MCF 10A (cell line): ENCODE measurements at regions not wholly inside any gene's neighbourhood (a gene's known extent, or its start where the extent isn't known, plus 50 kb on each side); places are given as distances from the start of the nearest gene placed in this dataset.
"Not testable (repeated sequence)": the region's sequence is repeated elsewhere in the genome, so short reads cannot be mapped to it uniquely, and the experiment has no call there.

ENCODE experiments used
- BruUV-seq: library from RNA; stranded (reverse); fragments of 400-500 nt; replicated peaks from 2 replicates; lab custom pipeline; 2021; lab: Mats Ljungman, UMichigan
- CTCF ChIA-PET: fragments of 300-600 bp; sonication (Branson Sonifier 250); formaldehyde crosslinking; extraction: SDS; loops from one replicate; lab custom pipeline; 2021; ENCODE audit warnings: antibody characterized with exemption, inconsistent platforms; lab: Yijun Ruan, JAX
- POLR2A ChIA-PET: fragments of 300-600, 350-650 bp; sonication (Branson Sonifier 250); formaldehyde crosslinking; extraction: SDS; loops from one replicate; lab custom pipeline; 2020; ENCODE audit warnings: antibody characterized with exemption, inconsistent platforms; lab: Yijun Ruan, JAX
- DNase-seq: peaks from one replicate; pipeline ENCODE4 v3.0.0-alpha.2; 2018; ENCODE audit not compliant: unreplicated experiment
- H3K27ac Mint-ChIP-seq: one replicate; pipeline ENCODE4 v1.8.0; 2022; ENCODE audit warnings: mild to moderate bottlenecking, low read depth, mixed read lengths; ENCODE audit not compliant: unreplicated experiment
- H3K27me3 Mint-ChIP-seq: one replicate; pipeline ENCODE4 v1.8.0; 2022; ENCODE audit warnings: mixed read lengths; ENCODE audit not compliant: insufficient read depth, unreplicated experiment
- H3K36me3 Mint-ChIP-seq: one replicate; pipeline ENCODE4 v1.8.0; 2022; ENCODE audit warnings: mild to moderate bottlenecking, moderate library complexity, mixed read lengths; ENCODE audit not compliant: insufficient read depth, unreplicated experiment
- H3K4me1 Mint-ChIP-seq: one replicate; pipeline ENCODE4 v1.8.0; 2022; ENCODE audit warnings: mixed read lengths; ENCODE audit not compliant: insufficient read depth, unreplicated experiment
- H3K4me3 Mint-ChIP-seq: one replicate; pipeline ENCODE4 v1.8.0; 2022; ENCODE audit warnings: mild to moderate bottlenecking, moderate library complexity, mixed read lengths; ENCODE audit not compliant: unreplicated experiment
- H3K9me3 Mint-ChIP-seq: one replicate; pipeline ENCODE4 v1.8.0; 2022; ENCODE audit warnings: mixed read lengths; ENCODE audit not compliant: unreplicated experiment
- intact Hi-C: fragments of 100-400 bp; cut with micrococcal nuclease; formaldehyde crosslinking; loops from 2 replicates; pipeline ENCODE4 v1.14.1; 2022
- TF ChIP-seq, protein P1 (sequence below): fragments of 200-600 bp; IDR thresholded peaks from one replicate; pipeline ENCODE4 v1.8.0; 2022; ENCODE audit warnings: antibody characterized with exemption, mild to moderate bottlenecking; ENCODE audit not compliant: unreplicated experiment

DNA sequence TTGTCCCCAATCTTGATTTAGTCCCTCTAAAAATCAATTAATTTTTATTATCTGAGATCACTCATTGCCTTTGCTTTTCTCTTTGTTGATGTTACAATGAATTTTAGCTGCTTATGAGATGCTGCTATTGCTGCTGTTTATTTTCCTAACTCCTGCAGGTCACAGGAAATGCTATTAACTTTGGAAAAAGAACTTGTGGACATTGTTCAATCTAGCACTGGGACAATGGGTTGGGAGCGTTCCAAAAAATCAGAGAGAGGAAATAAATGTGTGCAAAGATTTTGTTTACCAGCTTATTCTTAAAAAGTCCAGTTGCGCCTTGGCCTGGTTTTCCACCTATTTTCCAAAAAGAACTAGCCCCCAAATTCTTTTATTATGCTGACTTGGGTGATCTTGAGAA is 268.3 kb downstream of the PTH2R start:
- Mint-ChIP-seq H3K9me3 (no peaks in the 10 kb centered on the region), H3K4me3 (no peak overlapping the region), H3K27me3 (no peaks in the 10 kb centered on the region), H3K36me3 (no peaks in the 10 kb centered on the region), H3K27ac (no peak overlapping the region), H3K4me1 (no peaks in the 10 kb centered on the region)
- TF ChIP-seq, protein P1, sequence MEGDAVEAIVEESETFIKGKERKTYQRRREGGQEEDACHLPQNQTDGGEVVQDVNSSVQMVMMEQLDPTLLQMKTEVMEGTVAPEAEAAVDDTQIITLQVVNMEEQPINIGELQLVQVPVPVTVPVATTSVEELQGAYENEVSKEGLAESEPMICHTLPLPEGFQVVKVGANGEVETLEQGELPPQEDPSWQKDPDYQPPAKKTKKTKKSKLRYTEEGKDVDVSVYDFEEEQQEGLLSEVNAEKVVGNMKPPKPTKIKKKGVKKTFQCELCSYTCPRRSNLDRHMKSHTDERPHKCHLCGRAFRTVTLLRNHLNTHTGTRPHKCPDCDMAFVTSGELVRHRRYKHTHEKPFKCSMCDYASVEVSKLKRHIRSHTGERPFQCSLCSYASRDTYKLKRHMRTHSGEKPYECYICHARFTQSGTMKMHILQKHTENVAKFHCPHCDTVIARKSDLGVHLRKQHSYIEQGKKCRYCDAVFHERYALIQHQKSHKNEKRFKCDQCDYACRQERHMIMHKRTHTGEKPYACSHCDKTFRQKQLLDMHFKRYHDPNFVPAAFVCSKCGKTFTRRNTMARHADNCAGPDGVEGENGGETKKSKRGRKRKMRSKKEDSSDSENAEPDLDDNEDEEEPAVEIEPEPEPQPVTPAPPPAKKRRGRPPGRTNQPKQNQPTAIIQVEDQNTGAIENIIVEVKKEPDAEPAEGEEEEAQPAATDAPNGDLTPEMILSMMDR: no peak
- no TSS peak for BruUV-seq
- intact Hi-C loops: no loop called here
- ChIA-PET CTCF (no interaction called here), POLR2A (interaction anchor here (0.7 kb wide), 1 partner anchor 332 kb away, joined by 3 read pairs; no protein-coding TSS in a partner anchor)
- no peak for DNase-seq

DNA sequence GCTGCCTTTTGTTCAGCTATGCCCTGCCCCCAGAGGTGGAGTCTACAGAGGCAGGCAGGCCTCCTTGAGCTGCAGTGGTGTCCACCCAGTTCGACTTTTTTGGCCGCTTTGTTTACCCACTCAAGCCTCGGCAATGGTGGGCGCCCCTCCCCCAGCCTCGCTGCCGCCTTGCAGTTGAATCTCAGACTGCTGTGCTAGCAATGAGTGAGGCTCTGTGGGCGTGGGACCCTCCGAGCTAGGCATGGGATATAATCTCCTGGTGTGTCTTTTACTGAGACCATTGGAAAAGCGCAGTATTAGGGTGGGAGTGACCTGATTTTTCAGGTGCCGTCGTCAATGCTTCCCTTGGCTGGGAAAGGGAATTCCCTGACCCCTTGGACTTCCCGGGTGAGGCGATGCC is 279.3 kb downstream of the PTH2R start:
- peaks cover 11% of the 10 kb centered on the region for H3K27me3 Mint-ChIP-seq
- H3K27ac Mint-ChIP-seq, POLR2A ChIA-PET, H3K4me3 Mint-ChIP-seq, CTCF ChIA-PET, H3K36me3 Mint-ChIP-seq, BruUV-seq, H3K4me1 Mint-ChIP-seq, intact Hi-C loops, H3K9me3 Mint-ChIP-seq, DNase-seq: not testable (repeated sequence)

DNA sequence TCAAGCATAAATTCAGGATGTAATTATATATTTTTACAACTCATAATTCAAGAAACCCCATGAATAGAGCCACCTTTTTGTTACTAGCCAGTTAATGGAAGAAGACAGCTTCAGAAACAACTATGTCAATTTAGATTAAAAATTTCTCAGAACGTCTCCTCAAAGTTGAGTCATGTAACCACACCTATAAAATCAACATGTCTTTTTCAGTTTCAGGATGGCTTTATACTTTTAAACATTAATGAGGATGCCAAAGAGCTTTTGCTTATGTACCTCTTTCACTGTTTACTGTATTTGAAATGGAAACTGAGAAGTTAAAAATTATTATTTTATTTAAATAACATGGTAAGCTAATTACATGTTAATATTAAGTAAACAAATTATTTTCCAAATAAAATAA is 280.1 kb downstream of the PTH2R start:
- no TSS peak for BruUV-seq
- H3K9me3 Mint-ChIP-seq: peaks cover 7% of the 10 kb centered on the region
- DNase-seq: no peak
- H3K27ac Mint-ChIP-seq: no peak overlapping the region
- TF ChIP-seq, protein P1: no peak
- POLR2A ChIA-PET: no interaction called here
- no peaks in the 10 kb centered on the region for H3K36me3 Mint-ChIP-seq
- peaks cover 11% of the 10 kb centered on the region for H3K27me3 Mint-ChIP-seq
- CTCF ChIA-PET: no interaction called here
- no peak overlapping the region for H3K4me3 Mint-ChIP-seq
- no peaks in the 10 kb centered on the region for H3K4me1 Mint-ChIP-seq
- intact Hi-C loops: no loop called here

DNA sequence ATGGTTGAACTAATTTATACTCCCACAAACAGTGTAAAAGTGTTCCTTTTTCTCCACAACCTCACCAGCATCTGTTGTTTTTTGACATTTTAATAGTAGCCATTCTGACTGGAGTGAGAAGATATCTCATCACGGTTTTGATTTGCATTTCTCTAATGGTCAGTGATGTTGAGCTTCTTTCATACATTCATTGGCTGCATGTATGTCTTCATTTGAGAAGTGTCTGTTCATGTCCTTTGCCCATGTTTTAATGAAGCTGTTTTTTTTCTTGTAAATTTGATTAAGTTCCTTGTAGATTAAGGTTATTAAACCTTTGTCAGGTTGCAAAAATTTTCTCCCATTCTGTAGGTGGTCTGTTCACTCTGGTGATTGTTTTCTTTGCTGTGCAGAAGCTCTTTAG is 281.1 kb downstream of the PTH2R start:
- BruUV-seq, H3K9me3 Mint-ChIP-seq, H3K4me1 Mint-ChIP-seq, H3K27ac Mint-ChIP-seq, DNase-seq, intact Hi-C loops, H3K36me3 Mint-ChIP-seq, H3K4me3 Mint-ChIP-seq, CTCF ChIA-PET, POLR2A ChIA-PET: not testable (repeated sequence)
- H3K27me3 Mint-ChIP-seq: peaks cover 11% of the 10 kb centered on the region

DNA sequence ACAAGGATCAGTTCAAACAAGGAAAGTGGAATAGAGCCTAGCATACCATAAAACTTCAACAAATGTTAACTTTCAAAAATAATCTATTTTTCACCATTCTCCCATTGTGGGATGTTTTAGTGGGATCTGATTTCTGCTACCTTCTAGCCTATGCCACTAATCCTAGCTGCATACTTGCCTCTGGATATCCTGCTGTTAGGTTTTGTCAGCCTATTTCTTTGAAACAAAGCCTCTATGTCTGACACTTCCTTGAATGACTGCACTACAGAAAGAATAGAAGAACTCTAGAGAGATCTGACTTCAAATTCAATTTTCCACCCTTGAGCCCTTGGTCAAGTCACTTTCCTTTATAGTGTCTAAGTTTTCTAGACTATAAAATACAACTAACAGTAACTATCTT is 291.5 kb downstream of the PTH2R start:
- Mint-ChIP-seq H3K4me1 (no peaks in the 10 kb centered on the region), H3K27me3 (peaks cover 7% of the 10 kb centered on the region), H3K36me3 (no peaks in the 10 kb centered on the region), H3K4me3 (no peak overlapping the region), H3K27ac (no peak overlapping the region), H3K9me3 (no peaks in the 10 kb centered on the region)
- ChIA-PET CTCF (interaction anchor here (0.7 kb wide), 1 partner anchor 148 kb away, joined by 3 read pairs; no protein-coding TSS in a partner anchor), POLR2A (no interaction called here)
- intact Hi-C loops: no loop called here
- TF ChIP-seq, protein P1: no peak
- no peak for DNase-seq
- BruUV-seq: no TSS peak
